ENCODE measurements at regions not wholly inside any gene's neighbourhood (a gene's known extent, or its start where the extent isn't known, plus 50 kb on each side); places are given as distances from the start of the nearest gene placed in this dataset.

GRCh38 chr15:39429898-39430357, 151.0 kb upstream of the THBS1 start:
- no peak for TF ChIP-seq CTCF (IDR thresholded peaks at IDR 0.05 in 4 of 5, conservative IDR thresholded peaks at IDR 0.05 in 1 of 5)
- no peak for TF ChIP-seq POLR2A (IDR thresholded peaks at IDR 0.05)
